Muscle of back (tissue), 3 donors: ENCODE measurements at regions not wholly inside any gene's neighbourhood (a gene's known extent, or its start where the extent isn't known, plus 50 kb on each side); places are given as distances from the start of the nearest gene placed in this dataset.
A peak's percentile ranks its signal among the peaks of the same experiment; 100 is the strongest.

Experiments
- DNase-seq, 3 donors: peaks; one replicate each; pipeline versions ENCODE4 v3.0.0 to v3.0.0-alpha.2; 2013

DNA sequence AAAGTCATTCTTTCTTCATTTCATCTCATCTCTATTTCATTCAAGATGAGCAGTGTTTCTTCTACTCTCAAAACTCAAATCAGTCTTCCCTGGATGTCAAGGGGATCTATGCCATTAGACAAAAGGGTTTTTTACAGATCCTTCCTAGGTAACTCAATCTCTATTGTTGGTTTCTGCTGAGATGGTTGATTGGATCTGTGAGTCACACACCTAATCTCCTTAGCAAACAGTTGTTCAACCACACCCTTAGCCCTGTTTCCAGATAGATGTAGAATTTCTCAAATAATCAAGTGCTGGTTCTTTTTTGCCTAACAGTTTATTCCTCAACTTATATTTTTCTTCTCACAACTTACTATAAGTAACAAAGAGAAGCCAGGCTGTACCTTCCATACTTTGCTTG is 200.5 kb downstream of the KDR start:
- DNase-seq = no peak

DNA sequence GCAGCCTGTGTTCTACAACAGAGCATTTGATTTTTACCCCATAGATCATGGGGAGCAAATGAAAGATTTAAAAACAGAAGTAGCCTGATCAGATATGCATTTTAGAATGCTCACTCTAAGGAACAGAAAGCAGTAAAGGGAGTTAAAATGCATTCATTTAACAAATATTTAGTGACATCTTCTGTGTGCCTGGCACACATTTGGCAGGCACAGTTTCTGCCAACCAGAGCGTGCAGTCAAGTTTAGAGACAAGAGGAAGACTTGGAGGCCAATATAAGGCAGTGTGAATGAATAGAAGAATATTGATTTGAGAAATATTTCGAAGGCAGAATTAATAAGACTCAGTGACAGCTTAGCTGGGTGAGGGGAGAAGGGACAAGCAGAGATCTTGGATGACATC is 210.1 kb downstream of the KDR start:
- DNase-seq = no peak

DNA sequence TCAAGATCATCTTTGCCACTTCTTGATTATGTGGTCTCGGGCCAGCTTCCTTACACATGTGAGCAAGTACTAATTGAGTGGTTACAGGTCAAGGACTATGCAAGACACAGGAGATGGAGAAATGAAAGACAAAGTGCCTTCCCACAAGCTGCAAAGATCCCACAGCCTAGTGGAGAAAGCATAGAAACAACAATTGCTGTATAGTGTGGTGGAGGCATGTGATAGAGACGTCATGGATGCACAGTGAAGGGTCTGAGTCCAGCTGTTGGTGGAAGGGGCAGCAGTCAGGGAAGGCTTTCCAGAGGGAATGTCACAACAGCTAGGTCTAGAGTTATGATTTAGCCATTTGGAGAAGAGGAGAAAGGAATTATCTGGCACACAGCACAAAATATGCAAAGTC is 210.6 kb downstream of the KDR start:
- no peak for DNase-seq

DNA sequence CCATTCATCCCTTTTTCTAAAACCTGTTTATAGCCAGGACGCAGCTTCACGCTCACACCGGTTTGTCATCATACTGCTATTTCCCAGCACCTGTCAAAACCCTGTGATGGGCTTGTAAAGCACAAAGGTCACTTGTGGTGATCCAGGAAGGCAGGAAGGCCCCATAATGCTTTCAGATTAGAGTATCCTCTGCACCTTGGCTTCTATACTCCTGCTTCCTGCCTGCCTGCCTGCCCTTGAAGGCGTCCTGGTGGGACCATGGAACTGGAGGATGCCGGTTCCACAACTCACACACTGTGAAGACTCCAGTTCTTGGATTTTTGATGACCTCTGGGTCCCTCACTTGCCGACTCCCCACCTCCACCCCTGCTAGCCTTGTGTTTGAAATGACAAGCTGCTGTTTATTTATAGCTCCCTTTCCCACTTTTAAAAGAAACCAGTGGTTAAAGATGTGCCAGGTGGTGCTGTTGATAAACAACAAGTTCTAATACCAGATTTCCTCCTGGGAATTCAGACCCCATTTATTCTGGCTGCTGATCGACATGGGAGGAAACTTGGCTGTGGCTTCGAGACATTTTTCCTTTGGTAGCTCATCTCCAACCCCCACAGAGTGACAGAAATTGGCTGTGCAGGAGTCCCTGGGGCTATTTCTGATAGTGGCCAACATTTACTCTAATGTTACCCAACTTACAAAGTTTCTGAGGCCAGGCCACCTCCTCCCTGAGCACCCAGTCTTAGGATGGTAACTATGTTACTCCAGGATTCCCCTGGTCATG is 211.5 kb downstream of the KDR start:
- DNase-seq = peak in 1 of 3 donors; percentile 43

DNA sequence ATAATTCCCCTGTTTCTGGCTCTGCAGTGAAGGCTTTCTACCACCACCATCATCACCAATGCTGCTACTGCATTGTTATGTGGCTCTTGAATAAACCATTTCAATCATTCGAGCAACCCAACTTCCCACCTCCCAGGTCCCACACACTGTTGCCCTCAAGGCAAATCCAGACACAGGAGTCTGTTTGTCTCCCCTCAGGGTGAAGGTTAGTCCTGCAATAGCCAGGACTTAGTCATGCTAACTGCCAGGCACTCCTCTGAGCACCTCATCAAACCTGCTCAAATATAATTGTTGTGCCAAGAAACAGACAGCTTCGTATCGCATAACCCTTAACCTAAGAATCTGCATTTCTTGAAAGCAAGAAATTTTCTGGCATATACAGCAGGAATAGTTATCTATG is 213.2 kb downstream of the KDR start:
- no peak for DNase-seq

DNA sequence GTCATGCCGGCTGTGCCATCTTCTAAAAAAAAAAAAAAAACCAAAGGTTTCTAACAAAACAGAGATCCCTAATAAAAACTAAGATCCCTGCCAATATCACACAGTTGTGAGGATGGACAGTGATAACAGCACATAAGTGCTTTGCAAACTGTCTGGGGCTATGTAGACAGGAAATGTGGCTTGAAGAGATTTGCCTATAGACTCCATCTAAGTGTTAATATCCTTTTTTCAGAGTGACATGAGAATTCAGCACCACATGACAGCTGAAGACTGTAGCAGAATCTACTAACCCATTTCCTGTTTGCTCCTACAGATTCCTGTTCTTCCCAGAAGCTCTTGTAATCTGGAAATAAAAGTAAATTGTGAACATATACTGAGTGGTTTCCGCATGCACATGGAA is 215.4 kb downstream of the KDR start:
- peak in 1 of 3 donors; percentile 7 for DNase-seq

DNA sequence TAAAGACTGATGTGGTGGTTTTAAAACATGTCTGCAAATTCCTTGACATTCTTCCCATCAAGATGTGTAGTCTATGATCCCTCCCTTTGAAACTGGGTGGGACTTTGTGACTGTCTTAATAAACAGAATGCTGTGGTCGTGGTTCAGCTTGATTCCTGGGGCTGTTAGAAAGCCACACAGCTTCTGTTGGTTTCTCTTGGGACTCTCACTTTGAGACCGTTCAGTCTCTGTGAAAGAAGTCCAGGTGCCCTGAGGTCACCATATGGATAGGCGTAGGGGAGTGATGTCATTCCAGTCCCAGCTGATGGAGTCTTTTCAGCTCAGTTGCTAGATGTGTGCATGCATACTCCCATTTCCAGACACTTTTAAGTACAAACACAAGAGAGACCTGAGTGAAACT is 216.6 kb downstream of the KDR start:
- DNase-seq = peak in 1 of 3 donors; percentile 26

DNA sequence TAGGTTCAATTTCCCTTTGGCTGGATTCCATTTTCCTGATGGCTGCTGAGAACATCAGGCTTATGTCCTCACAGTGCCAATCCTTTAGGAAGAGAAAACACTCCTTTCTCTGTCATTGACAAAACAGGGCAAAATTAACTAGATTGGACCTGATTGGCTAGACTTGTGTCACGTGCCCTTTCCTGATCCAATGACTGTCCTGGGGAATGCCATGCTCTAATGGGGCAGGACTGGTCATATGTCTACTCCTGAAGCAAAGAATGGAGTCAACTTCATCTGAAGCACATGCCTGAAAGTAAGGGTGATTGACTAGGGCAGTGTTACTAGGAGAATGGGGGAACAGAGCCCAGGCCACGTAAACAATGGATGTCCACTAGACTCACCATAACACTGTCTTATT is 220.4 kb downstream of the KDR start:
- no peak for DNase-seq

DNA sequence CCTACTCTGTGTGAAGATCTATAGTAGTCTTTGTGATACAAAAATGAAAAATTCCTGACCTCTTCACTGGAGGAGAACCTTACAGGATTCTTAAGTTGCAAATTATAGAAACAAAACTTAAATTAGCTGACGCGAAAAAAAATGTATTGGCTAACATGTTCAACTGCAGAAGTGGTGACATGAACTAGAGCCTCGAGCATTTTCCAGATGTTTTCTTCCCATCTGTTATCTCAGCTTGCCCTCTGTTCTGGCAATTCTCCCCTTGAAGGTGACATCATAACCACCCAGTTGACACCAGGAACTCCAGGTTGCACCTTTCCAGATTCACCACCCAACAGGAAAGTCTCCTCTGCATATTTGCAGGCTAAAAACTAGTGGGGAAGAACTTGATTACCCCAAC is 222.4 kb downstream of the KDR start:
- DNase-seq = no peak

DNA sequence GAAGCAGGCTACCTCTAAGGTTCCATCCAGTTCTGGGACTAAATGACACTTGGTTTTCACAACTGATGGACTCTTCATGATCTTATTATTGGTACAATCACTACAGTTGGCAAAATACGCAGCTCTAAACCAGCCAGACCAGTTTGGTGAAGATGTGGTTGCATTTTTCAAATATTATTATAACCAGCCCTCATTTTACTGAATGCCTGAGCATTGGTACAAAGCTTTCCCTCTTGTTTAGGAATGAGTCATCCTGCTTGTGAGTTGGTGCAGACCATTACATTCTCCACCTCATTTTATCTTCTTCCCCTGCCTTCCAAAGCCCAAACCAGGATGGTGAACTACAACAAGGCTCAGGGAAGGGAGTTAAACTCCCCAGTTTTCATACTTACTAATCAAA is 223.1 kb downstream of the KDR start:
- DNase-seq = peak in 1 of 3 donors; percentile 28

DNA sequence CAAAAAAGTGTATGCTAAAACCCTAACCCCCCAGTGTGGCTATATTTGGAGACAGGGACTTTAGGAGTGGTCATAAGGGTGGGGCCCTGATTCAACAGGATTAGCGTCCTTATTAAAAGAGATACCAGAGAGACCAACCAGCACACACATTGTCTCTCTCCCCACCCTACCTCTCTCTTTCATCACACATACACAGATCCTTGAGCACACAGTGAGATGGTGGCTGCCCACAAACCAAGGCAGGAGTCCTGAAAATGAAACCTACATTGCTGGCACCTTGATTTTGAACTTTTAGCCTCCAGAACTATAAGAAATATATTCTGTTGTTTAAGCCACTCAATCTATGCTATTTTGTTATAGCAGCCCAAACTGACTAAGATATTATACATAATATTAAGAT is 224.2 kb downstream of the KDR start:
- no peak for DNase-seq

DNA sequence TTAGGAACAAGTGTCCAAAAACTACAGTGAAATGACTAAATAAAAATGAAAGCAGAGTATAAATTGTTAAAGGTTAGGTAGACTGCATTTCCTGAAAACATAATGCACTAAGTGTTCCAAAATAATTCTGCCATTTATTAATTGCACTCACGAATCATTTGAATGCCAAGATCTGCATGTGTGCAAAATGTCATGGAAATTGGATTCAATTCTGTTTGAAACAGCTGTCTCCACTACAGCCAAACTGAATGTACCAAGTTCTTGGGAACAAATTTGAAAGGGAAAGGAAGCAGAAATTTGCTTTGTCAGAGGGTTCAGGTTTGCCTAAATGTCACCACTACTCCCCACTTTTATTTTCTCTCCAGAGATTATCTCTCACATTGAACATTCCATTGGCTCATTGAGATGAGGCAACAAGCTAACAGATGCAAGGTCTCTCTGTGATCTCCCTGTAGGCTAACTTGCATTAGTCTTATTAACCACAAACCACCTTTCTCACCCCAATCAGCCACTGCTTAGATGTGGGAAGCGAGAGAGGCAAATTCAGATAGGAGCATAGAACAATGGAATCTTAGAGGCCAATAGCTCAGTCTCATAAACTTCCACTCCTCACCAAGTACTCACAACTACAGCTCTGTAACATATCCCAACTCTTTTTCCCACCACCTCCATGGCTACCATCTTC is 226.6 kb downstream of the KDR start:
- peak in 2 of 3 donors; percentile 30 to 56 for DNase-seq

DNA sequence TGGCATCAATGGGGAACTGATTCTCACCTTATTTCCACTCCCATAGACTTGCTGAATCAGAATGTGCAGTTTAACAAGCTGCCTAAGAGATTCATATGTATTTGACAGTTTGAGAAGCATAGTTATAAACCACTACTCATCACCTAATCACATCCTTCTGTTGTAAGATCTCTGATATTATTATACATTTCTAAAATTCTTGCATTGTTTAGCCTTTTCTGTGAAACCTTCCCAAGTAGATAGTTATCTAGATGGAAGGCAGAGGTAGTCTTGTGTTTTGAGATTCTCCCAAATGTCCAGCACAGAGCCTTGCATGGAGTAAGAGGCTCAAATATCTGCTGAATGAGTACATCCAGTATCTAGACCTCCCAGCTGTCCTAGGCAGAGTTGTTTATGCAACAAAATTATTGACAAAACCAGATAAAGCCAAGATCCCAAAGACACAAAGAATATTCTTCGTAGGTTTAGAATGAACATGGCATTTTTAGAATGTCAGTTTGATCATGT is 227.3 kb downstream of the KDR start:
- no peak for DNase-seq

DNA sequence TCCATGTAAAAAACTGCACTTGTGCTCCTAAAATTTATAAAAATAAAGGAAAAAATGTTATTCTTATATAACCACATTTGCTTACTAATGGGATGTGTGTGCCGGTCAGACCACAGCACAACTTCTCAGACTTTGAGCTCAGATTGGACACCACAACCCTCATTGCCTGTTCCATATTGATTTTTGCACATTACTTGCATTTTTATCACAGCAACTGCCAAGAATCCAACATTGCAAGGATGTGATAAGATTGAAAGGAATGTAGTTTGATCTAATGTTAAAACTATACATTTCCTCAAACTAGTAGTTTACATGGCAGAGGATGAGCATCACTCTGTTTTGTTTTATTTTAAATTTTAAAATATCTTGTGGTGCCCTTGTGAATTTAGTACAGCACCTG is 227.8 kb downstream of the KDR start:
- DNase-seq = peak in 1 of 3 donors; percentile 78

DNA sequence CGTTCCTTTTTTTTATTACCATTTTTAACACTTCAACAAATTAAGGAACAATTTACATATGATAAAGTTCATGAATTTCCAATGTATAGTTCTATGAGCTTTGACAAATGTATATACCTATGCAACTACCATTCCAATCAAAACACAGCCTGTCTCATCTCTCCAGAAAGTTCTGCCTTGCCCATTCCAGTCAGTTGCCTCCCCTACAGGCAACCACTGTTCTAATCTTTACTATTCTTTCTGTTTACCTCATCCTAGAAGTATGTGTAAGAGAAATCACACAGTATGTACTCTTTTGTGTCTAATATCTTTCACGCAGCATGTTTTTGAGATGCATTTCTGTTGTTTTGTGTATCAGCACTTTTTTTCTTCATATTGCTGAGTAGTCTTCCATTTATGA is 224.9 kb downstream of the KIT start:
- DNase-seq = no peak

DNA sequence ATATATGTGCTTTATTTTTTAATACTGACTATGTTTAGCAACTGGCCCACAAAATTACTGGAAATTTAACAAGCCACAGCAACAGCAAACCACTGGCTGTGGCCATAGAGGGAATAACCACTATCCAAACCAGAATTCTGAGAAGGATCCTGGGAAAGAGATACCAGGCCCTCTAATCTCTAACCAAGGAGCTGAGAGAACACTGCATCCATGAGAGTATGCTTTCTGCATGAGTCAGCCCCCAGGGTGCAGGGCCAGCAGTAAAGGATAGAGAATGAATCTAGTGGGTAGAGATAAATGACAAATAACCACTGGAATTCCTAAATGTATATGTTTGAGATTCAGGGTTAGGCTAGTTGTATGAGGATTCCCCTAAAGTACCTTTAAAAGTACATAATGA is 221.8 kb downstream of the KIT start:
- peak in 1 of 3 donors; percentile 79 for DNase-seq

DNA sequence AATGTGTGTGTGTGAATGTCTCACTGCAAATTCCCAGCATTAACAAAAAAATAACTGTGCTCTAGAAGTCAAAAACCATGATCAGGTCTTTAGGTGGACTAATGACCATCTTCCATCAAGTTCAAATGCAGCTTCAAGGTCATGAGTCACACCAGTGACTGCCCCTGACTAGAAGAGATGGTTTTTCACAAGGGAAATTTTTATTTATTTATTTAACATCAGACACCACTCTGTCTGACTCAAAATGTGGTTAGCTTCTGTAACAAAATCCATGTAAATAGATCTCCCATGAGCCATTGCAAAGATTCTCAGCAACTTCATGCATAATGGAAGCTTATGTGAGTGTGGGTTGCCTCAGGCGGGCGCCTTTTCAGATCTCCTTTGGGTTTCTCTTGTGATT is 219.2 kb downstream of the KIT start:
- peak in 1 of 3 donors; percentile 32 for DNase-seq

DNA sequence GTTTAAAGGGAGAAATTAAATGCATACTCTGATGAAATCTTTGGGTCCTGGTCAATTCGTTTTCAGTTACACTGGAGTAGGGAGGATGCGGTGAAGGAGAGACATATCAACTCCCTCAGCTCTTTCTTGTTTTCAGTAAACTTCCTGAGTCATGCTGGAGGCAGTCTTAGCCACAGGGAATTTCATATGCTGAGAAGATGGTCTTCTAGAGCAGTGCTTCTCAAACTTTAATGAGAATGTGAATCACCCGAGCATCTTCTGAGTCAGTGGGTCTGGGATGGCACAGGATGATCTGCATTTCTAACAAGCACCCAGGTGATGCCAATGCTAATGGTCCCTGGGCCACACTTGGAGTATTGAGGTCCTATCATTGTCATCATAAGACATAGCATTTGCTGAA is 214.5 kb downstream of the KIT start:
- no peak for DNase-seq

DNA sequence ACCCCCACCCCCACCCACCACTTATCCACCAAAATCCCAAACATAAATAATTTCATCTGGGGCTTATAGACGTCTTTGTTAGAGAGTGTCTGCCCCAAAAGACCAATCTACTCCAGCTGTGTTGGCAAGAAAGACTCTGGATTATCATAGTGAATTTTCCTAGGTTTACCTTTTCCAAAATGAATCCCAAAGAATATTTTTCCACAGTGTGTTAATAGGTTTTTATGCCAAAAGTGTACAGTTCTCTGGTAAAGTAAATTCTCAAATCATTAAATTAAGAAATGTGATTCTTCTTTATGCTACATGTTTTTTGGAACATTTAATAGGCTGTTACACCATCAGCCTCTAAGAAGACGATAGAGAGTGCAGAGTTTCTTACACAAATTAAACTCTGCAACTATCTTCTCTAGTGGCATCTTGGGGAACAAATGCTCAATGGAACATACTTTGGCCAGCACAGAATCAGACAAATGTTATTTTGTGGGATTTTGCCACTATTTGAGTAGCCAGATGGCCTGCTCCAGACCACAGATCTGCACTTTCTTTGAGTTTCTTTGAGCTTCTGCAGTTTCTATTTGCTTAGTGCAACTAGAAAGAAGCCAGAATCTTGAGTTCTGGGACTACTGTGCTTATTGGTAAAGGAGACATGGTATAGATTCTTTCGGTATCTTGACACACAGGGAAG is 206.0 kb downstream of the KIT start:
- DNase-seq = peak in 2 of 3 donors; percentile 35 to 83

DNA sequence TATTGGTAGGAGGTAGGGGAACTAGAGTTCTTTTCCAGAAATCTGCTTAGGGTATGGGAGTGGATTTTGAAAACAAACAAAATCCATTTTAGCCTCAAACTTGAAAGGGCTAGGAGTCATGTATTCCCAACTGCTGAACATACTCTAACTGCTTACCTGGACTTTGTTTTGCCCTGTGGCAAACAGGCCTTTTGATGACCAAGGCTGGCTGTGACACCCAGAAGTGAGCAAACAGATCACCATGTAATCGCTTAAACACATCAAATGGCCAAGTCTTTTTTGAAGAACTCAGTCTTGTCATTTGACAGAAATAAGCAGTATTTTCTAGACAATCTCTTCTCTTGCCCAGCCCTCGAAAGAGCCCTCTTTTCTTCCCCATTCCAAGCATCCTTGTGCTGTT is 203.4 kb downstream of the KIT start:
- DNase-seq = no peak

DNA sequence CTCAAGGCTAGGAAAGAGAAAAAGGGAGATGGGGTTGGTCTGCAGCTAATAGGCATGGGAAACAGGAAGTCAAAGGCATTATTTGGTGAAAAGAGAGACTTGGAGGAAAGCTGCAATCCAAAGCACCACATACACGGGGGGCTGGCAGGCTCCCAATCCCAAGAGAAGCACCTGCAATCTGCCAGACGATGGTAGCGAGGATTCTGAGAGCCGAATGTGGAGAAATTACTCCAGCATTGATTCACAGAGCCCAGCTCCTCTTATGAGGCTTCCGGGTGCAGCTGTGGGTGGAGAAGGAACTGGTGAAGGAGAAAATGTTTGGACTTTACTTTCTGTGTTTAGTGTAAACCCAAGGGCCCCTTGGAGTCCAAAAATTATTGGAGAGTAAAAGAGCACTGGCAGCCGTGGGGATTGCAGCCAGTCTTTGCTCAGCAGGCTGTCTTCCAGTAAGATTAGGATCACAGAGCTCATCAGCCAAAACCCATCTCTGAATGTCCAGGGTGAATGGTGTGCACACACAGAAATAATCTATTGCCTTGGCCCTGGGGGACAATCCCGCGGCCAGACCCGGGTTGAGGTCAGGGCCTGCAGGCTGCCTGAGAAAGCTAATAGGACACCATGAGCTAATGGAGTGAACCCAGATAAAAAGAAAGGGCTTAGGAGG is 197.6 kb downstream of the KIT start:
- DNase-seq = peak in 2 of 3 donors; percentile 25 to 63

DNA sequence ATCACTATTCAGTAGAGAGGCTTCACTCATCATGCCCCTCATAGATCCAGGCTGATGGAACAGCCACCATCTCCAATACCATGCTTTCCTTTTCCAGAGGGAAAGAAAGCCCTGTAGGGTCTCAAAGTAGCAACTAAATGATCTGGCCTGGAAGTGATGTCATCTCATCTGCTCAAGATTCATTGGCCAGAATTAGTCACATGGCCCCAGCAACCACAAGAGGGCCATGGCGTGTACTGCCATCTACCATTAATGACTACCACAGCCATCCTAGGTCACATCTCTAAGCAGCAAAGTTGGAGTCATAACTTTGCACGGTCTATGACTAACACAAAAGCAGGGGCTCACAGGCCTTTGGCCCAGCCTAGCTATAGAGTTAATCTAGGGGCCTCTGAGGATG is 194.8 kb downstream of the KIT start:
- DNase-seq = no peak
